ENCODE measurements at regions not wholly inside any gene's neighbourhood (a gene's known extent, or its start where the extent isn't known, plus 50 kb on each side); places are given as distances from the start of the nearest gene placed in this dataset.

- Mint-ChIP-seq H3K36me3 (ENCODE audit: low read depth) (no peaks in the 10 kb centered on the region), H3K27me3 (ENCODE audit: low read depth) (peaks cover 46% of the 10 kb centered on the region), H3K4me3 (ENCODE audit: unreplicated experiment) (no peak overlapping the region), H3K9me3 (ENCODE audit: low read depth) (no peaks in the 10 kb centered on the region), H3K27ac (ENCODE audit: unreplicated experiment) (no peak overlapping the region), H3K4me1 (ENCODE audit: low read depth) (no peaks in the 10 kb centered on the region)
- DNase-seq (ENCODE audit: low spot score): peak; percentile 50
- no peak for TF ChIP-seq CTCF (IDR thresholded peaks at IDR 0.05)
Measured at GRCh38 chr9:135344523-135344901, 135.1 kb upstream of the PPP1R26 start.

GRCh38 chr9:135344915-135345500 lies 134.6 kb upstream of the PPP1R26 start:
- H3K9me3 Mint-ChIP-seq (ENCODE audit: low read depth): no peaks in the 10 kb centered on the region
- no peak overlapping the region for H3K4me3 Mint-ChIP-seq (ENCODE audit: unreplicated experiment)
- no peak for TF ChIP-seq CTCF (IDR thresholded peaks at IDR 0.05)
- H3K27me3 Mint-ChIP-seq (ENCODE audit: low read depth): peaks cover 49% of the 10 kb centered on the region
- H3K36me3 Mint-ChIP-seq (ENCODE audit: low read depth): no peaks in the 10 kb centered on the region
- no peaks in the 10 kb centered on the region for H3K4me1 Mint-ChIP-seq (ENCODE audit: low read depth)
- peak; percentile 59 for DNase-seq (ENCODE audit: low spot score)
- H3K27ac Mint-ChIP-seq (ENCODE audit: unreplicated experiment): no peak overlapping the region

GRCh38 chr9:135345775-135346433 lies 133.7 kb upstream of the PPP1R26 start:
- Mint-ChIP-seq H3K27ac (ENCODE audit: unreplicated experiment) (no peak overlapping the region), H3K27me3 (ENCODE audit: low read depth) (peaks cover 49% of the 10 kb centered on the region), H3K9me3 (ENCODE audit: low read depth) (no peaks in the 10 kb centered on the region), H3K4me1 (ENCODE audit: low read depth) (no peaks in the 10 kb centered on the region), H3K4me3 (ENCODE audit: unreplicated experiment) (no peak overlapping the region), H3K36me3 (ENCODE audit: low read depth) (no peaks in the 10 kb centered on the region)
- no peak for TF ChIP-seq CTCF (IDR thresholded peaks at IDR 0.05)
- no peak for DNase-seq (ENCODE audit: low spot score)

- no peaks in the 10 kb centered on the region for H3K4me1 Mint-ChIP-seq (ENCODE audit: low read depth)
- peaks cover 53% of the 10 kb centered on the region for H3K27me3 Mint-ChIP-seq (ENCODE audit: low read depth)
- H3K9me3 Mint-ChIP-seq (ENCODE audit: low read depth): no peaks in the 10 kb centered on the region
- DNase-seq (ENCODE audit: low spot score): peak; percentile 73
- no peak overlapping the region for H3K4me3 Mint-ChIP-seq (ENCODE audit: unreplicated experiment)
- no peak for TF ChIP-seq CTCF (IDR thresholded peaks at IDR 0.05)
- no peak overlapping the region for H3K27ac Mint-ChIP-seq (ENCODE audit: unreplicated experiment)
- H3K36me3 Mint-ChIP-seq (ENCODE audit: low read depth): no peaks in the 10 kb centered on the region
Measured at GRCh38 chr9:135346438-135347050, 133.0 kb upstream of the PPP1R26 start.

- Mint-ChIP-seq H3K27ac (ENCODE audit: unreplicated experiment) (no peak overlapping the region), H3K4me3 (ENCODE audit: unreplicated experiment) (no peak overlapping the region)
Measured at GRCh38 chr9:135347461-135347860, 132.1 kb upstream of the PPP1R26 start.

More at GRCh38 chr9:135347461-135347860, 132.1 kb upstream of the PPP1R26 start:
- Mint-ChIP-seq H3K36me3 (ENCODE audit: low read depth) (no peaks in the 10 kb centered on the region), H3K9me3 (ENCODE audit: low read depth) (peaks cover 4% of the 10 kb centered on the region), H3K4me1 (ENCODE audit: low read depth) (no peaks in the 10 kb centered on the region), H3K27me3 (ENCODE audit: low read depth) (peaks cover 56% of the 10 kb centered on the region)
- no peak for TF ChIP-seq CTCF (IDR thresholded peaks at IDR 0.05)
- DNase-seq (ENCODE audit: low spot score): peak; percentile 75
